Transverse colon (tissue), 4 donors: ENCODE measurements at regions not wholly inside any gene's neighbourhood (a gene's known extent, or its start where the extent isn't known, plus 50 kb on each side); places are given as distances from the start of the nearest gene placed in this dataset.

ENCODE experiments used
- DNase-seq: peaks from one replicate; pipeline ENCODE4 v3.0.0-alpha.2; 2019
- H3K27ac ChIP-seq, 4 donors: fragments of 200-600 bp; sonication (generic); 2 replicates each; pipeline ENCODE4 v1.5.1; 2016 to 2018; ENCODE audit warnings: inconsistent platforms in 4 of 4
- H3K27me3 ChIP-seq: fragments of 200-600 bp; sonication (generic); 2 replicates; pipeline ENCODE4 v1.5.1; 2017; ENCODE audit warnings: inconsistent platforms
- H3K36me3 ChIP-seq, 4 donors: fragments of 200-600 bp; sonication (generic); 2 replicates each; pipeline ENCODE4 v1.5.1; 2017 to 2019; ENCODE audit warnings: inconsistent platforms in 4 of 4
- H3K4me1 ChIP-seq, 4 donors: fragments of 200-600 bp; sonication (generic); 2 replicates each; pipeline ENCODE4 v1.5.1; 2017 to 2020; ENCODE audit warnings: inconsistent platforms in 4 of 4
- H3K4me3 ChIP-seq, 4 donors: fragments of 200-600 bp; sonication (generic); 1 replicate in 1 of 4; 2 replicates in 3 of 4; pipeline versions ENCODE4 v1.5.1 to v1.6.1; 2017 to 2019; ENCODE audit warnings: inconsistent platforms in 4 of 4
- H3K9me3 ChIP-seq, 2 donors: fragments of 200-600 bp; sonication (generic); 2 replicates each; pipeline ENCODE4 v1.5.1; 2017 to 2019; ENCODE audit warnings: inconsistent platforms in 2 of 2
- CTCF ChIP-seq, 5 experiments: fragments of 200-600 bp in 3 of 5; fragments of 450-650 bp in 2 of 5; sonication (generic) in 3 of 5; IDR thresholded peaks; 1 replicate in 2 of 5; 2 replicates in 3 of 5; pipeline ENCODE4 v1.5.1; 2016 to 2017; ENCODE audit warnings: antibody characterized with exemption in 5 of 5, inconsistent platforms in 3 of 5, mild to moderate bottlenecking in 2 of 5, moderate library complexity in 1 of 5
- EP300 ChIP-seq: sonication (generic); formaldehyde crosslinking; IDR thresholded peaks from one replicate; pipeline ENCODE4 v1.6.1; 2017; ENCODE audit warnings: antibody characterized with exemption, low read depth
- POLR2A ChIP-seq: fragments of 450-650 bp; IDR thresholded peaks from one replicate; pipeline ENCODE4 v1.6.1; 2016; ENCODE audit warnings: antibody characterized with exemption, mild to moderate bottlenecking, moderate library complexity
- POLR2AphosphoS5 ChIP-seq, 3 donors: sonication (generic); formaldehyde crosslinking; IDR thresholded peaks; one replicate each; pipeline ENCODE4 v1.6.1; 2016; ENCODE audit warnings: antibody characterized with exemption in 3 of 3
- WGBS, 2 donors: methylation state at CpG; one replicate each; pipeline ENCODE4 v1.1.5; 2018; ENCODE audit warnings: low coverage in 1 of 2; 5-methylcytosine and 5-hydroxymethylcytosine counted together
- in situ Hi-C, 4 donors: fragments of 200-750 bp; cut with MboI; loops; one replicate each; pipeline versions ENCODE4 v1.15.0 to v1.15.1; 2017; ENCODE audit warnings: low sequenced_read_pairs in 3 of 4, low pct_ligation_motif_present in 1 of 4, low pct_unique_long_range_greater_than_20kb in 1 of 4
- intact Hi-C: fragments of 100-400 bp; cut with DNase I; formaldehyde crosslinking; loops from one replicate; pipeline ENCODE4 v1.15.1; 2023; ENCODE audit warnings: low total_unique reads

DNA sequence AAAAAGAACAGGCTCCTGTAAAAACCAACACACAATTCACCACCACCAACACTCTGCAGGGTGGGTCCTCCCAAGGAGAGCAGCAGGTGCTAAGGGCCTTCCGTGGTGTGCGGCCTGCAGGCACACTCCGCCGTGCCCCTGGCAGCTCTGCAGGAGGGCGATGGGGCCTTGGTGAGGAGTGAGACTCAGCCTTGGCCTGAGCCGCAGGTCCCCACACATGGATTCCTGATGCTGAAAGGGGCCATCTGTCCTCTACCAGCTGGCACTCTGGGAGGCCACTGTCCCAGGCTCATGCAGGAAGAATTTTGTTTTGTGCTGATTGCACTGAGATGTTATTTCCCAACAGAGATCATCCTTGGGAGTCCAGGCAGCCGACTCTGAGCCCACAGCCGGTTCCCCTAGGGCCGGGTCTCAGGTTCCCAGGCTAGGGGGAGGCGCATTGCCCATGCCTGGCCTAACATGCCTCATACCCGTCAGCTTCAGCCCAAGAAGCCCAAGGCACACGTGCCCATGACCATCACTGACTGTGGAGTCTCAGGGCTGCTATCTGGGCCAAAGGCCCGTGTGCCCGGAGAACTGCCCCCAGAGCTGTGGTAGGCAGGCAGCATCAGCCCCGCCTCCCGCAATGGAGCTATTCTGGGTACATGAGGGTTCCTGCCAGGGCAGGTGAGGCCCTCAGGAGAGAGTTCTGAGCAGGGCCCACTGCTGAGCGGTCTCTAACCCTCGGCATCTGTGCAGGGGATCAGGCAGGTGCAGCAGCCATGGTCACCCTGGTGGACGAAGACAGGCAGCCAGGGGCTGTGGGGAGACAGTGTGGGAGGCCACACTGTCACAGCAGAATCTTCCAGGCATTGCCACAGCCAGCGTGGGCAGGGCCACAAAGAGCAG lies 97.9 kb upstream of the ZNF469 start:
- Histone ChIP-seq H3K4me3 (no peak overlapping the region), H3K27me3 (no peaks in the 10 kb centered on the region), H3K4me1 (peaks cover 0 to 9% (median 4%) of the 10 kb centered on the region in 4 donors), H3K9me3 (peaks cover 0 to 13% of the 10 kb centered on the region in 2 donors), H3K27ac (no peak overlapping the region), H3K36me3 (no peaks in the 10 kb centered on the region)
- intact Hi-C loops (no loop called here), in situ Hi-C loops (loop anchor here in 1 of 4 donors (25.0 kb wide), 1 partner anchor 127 kb away; no protein-coding TSS in a partner anchor)
- 87% methylated on average over 20 of the region's 20 CpGs; no CpG with 5 or more reads in 1 of the 2 donors for WGBS, 2 donors
- no peak for DNase-seq
- TF ChIP-seq CTCF (IDR thresholded peaks at IDR 0.05): no peak
- TF ChIP-seq EP300: no peak
- no peak for TF ChIP-seq POLR2AphosphoS5 (IDR thresholded peaks at IDR 0.05)
- no peak for TF ChIP-seq POLR2A

DNA sequence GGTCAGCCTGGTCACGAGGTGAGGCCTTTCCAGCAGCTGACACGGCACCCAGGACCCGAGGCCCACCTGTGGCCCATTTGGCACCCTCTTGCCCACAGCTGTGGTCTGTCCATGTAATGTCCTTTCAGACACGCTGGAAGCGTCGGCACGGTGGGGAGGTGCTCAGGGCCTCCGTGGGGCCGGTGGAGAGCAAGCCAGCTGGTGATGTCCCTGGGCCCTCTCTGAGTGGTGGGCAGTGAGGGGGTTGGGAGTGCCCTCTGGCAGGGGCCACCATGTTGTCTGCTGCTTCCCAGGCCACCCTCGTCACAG lies 97.3 kb upstream of the ZNF469 start:
- Histone ChIP-seq H3K36me3 (no peaks in the 10 kb centered on the region), H3K4me3 (no peak overlapping the region), H3K27me3 (no peaks in the 10 kb centered on the region), H3K9me3 (peaks cover 0 to 13% of the 10 kb centered on the region in 2 donors), H3K27ac (no peak overlapping the region), H3K4me1 (peaks cover 0 to 9% (median 4%) of the 10 kb centered on the region in 4 donors)
- in situ Hi-C loops: loop anchor here in 1 of 4 donors (25.0 kb wide), 1 partner anchor 127 kb away; no protein-coding TSS in a partner anchor
- 96% methylated on average over 9 of the region's 10 CpGs; no CpG with 5 or more reads in 1 of the 2 donors for WGBS, 2 donors
- TF ChIP-seq EP300 (no peak), POLR2A (no peak), POLR2AphosphoS5 (IDR thresholded peaks at IDR 0.05) (no peak), CTCF (IDR thresholded peaks at IDR 0.05) (no peak)
- intact Hi-C loops: no loop called here
- no peak for DNase-seq

- TF ChIP-seq CTCF (IDR thresholded peaks at IDR 0.05): no peak
- TF ChIP-seq POLR2AphosphoS5 (IDR thresholded peaks at IDR 0.05): no peak
- no peak for TF ChIP-seq EP300
- TF ChIP-seq POLR2A: no peak
- 80 to 83% methylated on average over 1 to 10 of the region's 10 CpGs for WGBS, 2 donors
- peaks cover 0 to 9% (median 4%) of the 10 kb centered on the region in 4 donors for H3K4me1 ChIP-seq
- no peak overlapping the region for H3K27ac ChIP-seq
- H3K27me3 ChIP-seq: no peaks in the 10 kb centered on the region
- H3K9me3 ChIP-seq: peaks cover 0 to 13% of the 10 kb centered on the region in 2 donors
- intact Hi-C loops (no loop called here), in situ Hi-C loops (loop anchor here in 1 of 4 donors (25.0 kb wide), 1 partner anchor 126 kb away; no protein-coding TSS in a partner anchor)
- H3K4me3 ChIP-seq: no peak overlapping the region
- no peak for DNase-seq
- no peaks in the 10 kb centered on the region for H3K36me3 ChIP-seq
These were observed 96.3 kb upstream of the ZNF469 start for GRCh38 chr16:88286301-88286923.

DNA sequence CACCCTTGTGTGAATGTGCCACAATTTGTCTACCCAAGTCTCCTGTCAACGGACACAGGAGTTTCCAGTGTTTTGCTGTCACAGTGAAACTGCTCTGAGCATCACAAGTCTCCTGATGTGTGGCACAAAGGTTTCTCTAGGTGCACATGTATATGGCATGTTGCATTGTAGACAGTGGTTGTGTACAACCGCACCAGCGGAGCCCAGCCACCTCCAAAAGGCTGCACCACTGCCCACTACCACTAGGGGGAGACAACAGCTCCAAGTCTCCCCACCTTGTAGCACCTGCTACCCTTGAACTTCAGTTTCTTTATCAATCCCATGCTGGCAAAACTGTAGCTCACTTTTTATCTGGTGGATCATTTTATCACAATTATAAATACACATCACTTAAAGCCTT lies 95.5 kb upstream of the ZNF469 start:
- no peak overlapping the region for H3K4me3 ChIP-seq
- intact Hi-C loops (no loop called here), in situ Hi-C loops (loop anchor here in 1 of 4 donors (25.0 kb wide), 1 partner anchor 125 kb away; no protein-coding TSS in a partner anchor)
- H3K9me3 ChIP-seq: peaks cover 0 to 13% of the 10 kb centered on the region in 2 donors
- no peaks in the 10 kb centered on the region for H3K36me3 ChIP-seq
- WGBS, 2 donors: 86 to 91% methylated on average over 3 of the region's 3 CpGs
- H3K27ac ChIP-seq: no peak overlapping the region
- DNase-seq: no peak
- no peaks in the 10 kb centered on the region for H3K27me3 ChIP-seq
- no peak for TF ChIP-seq EP300
- peak in 3 of 5 experiments; percentile 13 to 79 (median 59) for TF ChIP-seq CTCF (IDR thresholded peaks at IDR 0.05)
- TF ChIP-seq POLR2AphosphoS5 (IDR thresholded peaks at IDR 0.05): no peak
- no peak for TF ChIP-seq POLR2A
- H3K4me1 ChIP-seq: peaks cover 0 to 8% (median 4%) of the 10 kb centered on the region in 4 donors
